NCI-H2081 (cell line): ENCODE measurements at regions not wholly inside any gene's neighbourhood (a gene's known extent, or its start where the extent isn't known, plus 50 kb on each side); places are given as distances from the start of the nearest gene placed in this dataset.

Experiments
- DNase-seq, 2 experiments: peaks; one replicate each; lab custom pipeline; 2025; lab: John Stamatoyannopoulos, UW

DNA sequence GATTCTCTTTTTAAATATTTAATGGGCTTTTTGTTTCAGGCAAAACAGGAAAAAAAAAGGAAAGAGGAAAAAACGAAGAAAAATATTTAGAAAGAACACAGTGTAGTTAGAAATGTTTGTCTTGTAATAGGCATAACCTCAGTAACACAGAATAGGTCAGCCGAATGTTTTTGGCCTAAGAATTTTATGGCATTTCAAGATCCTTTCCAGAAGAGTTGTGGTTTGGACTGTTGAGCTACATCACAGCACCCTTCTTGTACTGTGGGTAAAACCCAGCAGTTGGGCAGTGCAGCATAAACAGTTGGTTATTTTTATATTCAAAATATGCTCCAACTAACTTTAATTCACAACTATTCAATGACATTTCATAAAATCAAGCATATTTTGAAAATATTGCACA lies 474.4 kb upstream of the AGTR1 start:
- no peak for DNase-seq

DNA sequence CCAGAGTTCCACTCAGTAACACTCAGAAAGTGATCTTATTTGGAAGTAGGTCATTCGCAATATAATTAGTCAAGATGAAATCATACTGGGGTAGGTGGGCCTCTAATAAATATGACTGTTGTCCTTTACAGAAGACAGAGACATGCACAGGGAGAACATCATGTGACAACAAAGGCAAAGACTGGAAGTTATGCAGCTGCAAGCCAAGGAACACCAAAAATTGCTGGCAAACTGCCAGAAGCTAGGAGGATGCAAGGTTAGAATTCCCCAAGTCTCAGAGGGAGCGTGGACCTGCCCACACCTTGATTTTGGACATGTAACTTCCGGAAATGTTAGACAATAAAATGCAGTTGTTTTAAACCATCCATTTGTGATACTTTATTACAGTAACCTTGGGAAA lies 471.5 kb upstream of the AGTR1 start:
- no peak for DNase-seq

DNA sequence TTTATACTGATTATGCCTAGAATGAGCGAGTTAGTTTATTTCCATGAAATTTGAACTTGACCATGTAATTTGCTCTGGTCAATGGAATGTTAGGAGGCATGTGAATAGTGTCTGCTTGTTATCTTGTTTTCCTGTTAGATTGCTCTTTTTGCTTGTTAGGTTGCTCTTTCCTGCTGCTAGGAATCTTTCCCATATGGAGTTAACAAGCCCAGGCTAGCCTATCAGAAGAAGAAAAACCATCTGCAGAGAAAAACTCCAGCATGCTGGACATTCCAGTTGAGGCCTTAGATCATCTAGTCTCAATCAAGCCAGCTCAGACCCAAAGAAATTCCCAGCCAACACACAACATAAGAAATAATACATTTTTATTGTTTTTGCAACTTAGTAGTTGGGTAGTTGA lies 470.2 kb upstream of the AGTR1 start:
- DNase-seq: no peak

DNA sequence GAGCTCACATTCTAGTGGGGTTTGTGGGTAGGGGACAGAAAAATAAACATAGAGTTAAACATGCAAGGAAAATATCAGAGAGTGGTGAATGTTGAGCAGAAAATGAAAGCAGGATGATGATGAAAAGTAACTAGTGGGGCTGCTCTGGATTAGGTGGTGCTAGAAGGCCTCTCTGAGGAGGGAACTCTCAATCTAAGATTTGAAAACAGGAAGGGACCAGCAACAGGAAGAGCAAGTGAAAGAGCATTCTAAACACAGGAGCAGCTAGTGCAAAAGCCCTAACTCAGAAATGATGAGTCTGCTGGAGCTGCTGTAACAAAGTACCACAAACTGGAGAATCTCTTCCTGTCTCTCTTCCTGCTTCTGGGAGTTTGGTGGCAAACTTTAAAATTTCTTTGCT lies 468.6 kb upstream of the AGTR1 start:
- DNase-seq: no peak

DNA sequence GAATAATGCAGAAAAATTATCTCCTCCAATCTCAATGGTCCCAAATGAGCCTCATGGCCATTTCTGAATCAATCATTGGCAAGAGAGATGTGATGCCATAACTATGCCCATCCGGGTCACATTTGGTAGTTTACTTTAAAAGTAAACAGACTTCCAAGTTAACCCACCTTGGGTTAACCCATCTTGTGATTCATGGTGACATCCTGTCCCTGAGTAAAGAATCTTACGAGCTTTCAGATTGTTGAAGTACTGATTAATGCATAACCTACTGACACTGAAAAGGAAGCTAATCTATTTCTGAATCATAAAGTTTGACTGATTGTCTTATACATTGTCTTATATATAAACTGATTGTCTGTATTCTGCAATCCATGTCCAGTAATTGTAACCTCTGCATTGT lies 467.2 kb upstream of the AGTR1 start:
- DNase-seq: no peak

DNA sequence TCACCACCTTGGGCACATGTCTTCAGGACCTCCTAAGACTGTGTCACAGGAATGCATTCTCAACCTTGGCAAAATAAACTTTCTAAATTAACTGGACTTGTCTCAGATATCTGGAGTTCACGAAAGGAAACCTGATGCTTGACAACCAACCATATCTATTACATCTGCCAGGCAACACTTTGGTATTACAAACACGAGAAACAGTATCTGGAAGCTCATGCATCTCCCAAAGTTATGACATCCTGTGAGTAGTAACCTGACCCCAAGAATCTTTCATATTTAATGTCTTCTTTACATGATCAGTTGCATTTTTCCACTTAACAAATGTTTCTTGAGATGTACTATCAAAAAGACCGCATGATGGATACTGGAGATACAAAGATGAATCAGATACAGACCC lies 465.3 kb upstream of the AGTR1 start:
- no peak for DNase-seq

DNA sequence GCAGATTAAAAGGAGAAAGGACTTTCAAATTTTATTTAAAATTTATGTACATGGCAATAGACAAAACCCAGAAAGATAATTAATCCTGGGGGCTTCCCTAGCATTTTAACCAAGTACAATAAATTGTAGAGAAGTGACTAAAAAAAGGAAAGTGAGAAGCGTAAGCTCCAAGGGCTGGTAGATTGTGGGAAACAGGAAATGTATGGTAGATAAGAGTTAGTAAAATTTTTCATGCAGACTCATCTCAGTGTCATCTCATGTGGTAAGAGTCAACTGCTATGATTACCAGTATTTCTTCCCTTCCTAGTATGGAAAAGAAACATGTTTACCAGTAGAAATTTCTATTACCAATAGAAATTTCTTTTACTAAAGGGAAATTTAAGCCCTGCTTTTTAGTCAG lies 464.3 kb upstream of the AGTR1 start:
- DNase-seq: no peak

DNA sequence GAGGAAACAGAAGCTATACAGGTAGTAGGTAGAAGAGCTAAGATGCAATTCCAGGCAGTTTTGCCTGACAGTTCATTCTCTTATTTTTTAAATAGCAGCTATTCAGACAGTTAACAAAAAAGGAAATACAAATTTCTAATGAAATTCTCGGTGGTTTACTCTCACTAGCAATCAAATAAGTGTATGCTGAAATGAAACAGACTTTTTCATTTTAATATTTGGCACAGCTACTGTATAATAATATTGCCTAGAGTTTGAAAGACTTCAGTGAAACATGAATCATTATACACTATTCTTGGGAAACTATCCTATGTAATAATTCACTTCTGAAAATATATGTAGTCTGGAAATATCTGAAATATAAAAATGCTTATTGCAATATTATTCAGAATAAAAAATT lies 463.2 kb upstream of the AGTR1 start:
- DNase-seq: no peak

DNA sequence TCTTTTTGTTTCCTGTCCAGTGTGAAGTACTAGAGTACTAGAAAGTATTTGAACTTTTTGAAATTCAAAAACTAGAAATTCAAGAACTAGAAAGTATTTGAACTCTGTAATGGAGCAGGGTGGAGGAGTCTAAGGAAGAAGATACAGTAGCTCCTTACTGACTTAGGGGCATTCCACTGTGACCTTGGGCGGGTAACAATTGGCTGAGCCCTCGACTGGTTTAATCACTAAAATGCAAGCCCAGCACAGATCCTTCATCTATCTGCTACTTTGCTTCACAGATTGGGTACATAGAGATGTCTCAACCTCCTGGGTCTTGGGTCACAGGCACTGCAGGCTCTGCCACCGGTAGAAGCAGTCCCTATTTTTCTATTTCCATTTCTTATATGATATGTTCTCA lies 462.1 kb upstream of the AGTR1 start:
- no peak for DNase-seq

DNA sequence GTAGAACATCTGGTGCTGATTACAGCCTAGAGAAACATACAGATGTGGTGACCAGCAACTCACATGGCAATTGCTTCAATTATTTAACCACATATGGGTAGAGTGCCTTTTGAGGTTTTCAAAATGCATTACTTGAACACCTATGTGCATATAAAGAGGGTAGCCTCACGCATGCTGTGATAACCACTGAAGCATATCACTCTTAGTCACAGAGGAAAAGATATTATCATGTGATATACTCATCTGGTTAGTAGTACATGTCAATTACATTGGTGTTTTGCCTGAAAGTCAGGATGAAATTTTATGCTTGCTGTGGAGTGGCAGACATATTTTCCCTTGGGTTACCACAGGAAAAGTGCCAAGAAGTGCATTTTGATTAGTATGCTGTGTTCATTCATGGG lies 459.3 kb upstream of the AGTR1 start:
- DNase-seq: no peak

DNA sequence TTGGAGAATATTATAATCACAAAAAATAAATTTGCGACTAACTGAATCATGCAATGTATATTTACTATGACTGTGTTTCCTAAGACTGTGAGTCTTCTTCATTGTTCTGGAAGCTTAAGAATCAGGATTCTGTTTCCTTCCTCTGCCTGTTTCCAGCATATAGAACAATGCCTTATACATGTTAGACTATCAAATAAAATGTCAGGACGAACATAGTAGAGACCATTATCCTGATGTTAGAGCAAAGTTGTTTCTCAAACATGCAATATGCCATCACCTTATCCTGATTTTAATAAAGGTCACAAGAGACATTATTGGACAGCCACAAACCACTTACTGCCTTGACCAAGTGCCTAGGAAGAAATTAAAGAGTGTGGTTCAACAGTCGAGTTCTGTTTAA lies 457.4 kb upstream of the AGTR1 start:
- DNase-seq: no peak

DNA sequence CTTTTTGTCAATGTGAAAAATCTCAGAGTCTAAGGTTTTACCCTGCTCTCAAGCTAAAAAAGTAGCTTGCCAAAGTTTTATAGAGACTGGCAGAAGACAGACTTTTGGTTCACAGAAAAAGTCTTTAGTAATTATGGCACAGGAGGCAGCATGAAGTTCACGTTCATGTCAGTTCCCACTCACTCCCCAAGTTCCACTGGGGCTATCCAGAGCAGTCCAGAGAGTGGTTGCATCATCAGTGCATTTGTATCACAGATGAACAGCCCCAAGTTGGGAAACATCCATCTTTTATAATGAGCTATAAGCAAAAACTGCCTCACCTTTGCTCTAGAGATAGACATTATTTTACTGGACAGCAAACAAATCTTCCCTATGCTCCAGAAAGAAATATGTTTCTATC lies 454.1 kb upstream of the AGTR1 start:
- DNase-seq: no peak

DNA sequence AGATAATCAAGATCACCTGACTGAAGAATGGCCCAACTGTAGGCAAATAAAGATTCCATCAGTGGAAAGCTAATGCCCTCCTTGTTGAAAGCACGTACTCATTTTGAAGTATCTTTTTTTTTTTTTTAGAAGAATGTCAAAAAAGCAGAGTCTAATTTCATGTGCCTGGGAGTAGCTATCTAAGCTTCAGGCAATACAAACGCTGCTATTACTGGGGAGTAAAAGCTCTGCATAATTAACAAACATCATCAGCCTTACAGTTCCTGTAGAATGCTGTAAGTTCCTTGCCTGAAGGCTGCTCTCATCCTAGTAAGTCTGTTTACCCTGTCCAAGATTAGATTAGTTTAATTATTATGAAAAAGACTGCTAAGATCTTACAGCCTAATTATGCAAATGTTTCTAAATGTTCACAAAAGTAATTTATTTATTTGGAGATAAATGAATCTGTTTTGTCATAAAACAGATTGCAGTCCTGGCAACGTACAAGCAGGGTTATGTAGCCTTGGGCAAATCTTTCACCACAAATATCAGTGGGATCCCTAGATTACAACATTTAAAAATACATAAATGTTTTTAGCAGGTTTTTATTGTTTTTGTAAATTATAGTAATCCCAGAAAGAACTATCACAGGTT lies 451.3 kb upstream of the AGTR1 start:
- DNase-seq: peak in 1 of 2 experiments; percentile 24

DNA sequence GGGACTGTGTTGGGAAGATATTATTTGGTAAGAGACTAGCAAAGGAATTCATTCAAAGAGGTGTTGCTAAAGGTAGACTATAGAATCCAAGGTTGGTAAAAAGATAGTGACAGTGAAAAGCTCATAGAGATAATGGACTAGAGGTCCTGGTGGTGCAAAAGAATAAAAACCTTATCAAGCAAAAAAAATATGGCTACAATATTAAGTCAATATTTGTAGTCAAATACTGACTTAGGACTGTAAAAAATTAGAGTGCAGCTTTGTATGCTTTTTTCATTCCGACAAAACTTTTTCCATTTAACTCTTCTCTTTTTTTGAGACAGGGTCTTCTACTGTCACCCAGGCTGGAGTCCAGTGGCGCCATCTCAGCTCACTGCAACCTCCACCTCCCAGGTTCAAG lies 444.0 kb upstream of the AGTR1 start:
- DNase-seq: no peak

DNA sequence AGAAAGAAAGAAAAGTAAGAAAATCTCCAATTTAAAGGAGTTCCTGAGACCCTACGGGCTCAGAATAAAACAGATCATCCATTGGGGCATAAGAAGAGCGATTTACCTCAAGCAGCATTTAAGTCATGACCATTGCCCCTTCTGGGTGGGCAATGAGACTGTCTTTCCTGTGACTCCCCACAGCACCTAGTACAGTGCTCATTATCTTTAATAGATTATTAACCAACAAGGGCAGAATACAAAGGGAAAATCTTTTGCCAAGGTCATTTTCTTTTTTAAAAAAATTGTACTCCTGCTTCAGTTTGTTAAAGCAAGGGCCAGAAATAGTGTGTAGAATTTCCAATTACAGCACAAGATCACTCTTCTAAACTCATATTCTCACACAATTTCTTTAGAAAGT lies 443.3 kb upstream of the AGTR1 start:
- DNase-seq: no peak

DNA sequence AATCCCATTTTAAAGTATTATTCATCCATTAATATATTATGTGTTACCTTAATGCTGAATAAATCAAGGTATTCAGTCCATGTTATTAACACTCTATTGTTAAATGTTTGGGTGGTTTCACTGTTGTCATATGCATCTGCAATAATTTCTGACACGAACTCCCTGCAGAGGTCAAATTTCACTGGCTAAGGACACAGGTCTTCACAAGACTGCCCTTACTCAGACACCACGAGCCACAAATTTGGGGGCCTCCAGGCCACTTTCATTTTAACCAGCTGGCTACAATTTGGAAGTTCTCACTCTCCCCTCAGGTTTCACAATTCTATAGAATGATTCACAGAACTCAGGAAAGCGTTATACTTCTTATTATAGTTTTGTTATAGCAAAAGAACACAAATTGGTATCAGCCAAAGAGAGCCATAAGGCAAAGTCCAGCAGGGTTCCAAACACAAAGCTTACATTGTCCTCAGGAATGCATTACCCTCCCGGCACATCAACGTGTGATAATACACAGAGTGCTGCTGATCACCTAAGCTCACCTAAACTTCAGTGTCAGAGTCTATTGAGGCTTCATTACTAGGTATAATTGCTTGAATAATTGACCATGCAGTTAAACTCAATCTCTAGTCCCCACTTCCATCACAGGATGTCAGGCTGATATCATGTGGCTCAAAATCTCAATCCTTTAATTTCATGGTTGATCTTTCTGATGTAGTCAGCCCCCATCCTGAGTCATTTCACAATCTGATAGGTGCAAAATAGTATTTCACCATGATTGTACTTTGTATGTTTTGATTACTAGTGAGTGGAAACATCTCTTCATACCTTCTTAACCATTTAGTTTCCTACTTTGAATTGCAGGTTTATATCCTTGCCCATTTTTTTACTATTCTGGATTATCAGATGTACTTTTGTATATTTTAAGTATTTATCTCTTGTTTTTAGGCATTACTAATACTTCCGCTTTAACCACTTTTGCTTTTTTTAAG lies 441.4 kb upstream of the AGTR1 start:
- DNase-seq: no peak

DNA sequence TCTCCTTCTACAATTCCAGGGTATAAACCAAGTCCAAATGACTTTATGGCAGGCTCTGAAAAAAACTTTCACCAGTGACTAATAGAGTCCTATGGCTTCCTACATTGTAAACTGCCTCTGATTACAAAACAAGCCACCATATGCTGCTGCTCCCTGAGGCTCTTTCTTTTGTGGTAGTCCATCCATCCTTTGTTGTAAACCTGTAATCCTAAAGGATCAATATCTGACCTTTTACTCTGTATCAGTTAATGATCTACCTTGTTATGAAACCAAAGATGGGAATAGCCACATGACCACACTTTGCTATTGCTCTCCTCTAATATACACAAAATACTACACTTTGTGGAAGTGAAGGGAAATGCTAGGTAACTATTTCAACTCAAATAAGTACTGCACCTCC lies 434.7 kb upstream of the AGTR1 start:
- no peak for DNase-seq

DNA sequence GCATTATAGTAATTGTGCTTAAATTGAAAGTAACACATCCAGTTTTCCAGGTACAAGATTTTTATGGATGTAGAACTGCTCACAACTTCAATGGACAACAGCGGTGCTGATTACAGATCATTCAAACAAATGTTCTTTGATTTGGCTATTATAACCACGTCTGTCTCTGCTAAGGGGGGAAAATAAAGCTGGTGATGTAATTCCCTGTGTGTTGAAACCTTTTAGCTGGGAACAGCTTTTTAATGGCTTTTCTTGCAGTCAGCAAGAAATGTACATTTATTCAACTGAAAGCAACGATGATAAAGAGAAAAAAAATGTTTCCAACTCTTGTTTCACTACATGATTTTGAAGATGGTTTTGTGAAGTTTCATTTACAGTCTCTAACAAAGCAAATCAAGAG lies 431.9 kb upstream of the AGTR1 start:
- DNase-seq: no peak

DNA sequence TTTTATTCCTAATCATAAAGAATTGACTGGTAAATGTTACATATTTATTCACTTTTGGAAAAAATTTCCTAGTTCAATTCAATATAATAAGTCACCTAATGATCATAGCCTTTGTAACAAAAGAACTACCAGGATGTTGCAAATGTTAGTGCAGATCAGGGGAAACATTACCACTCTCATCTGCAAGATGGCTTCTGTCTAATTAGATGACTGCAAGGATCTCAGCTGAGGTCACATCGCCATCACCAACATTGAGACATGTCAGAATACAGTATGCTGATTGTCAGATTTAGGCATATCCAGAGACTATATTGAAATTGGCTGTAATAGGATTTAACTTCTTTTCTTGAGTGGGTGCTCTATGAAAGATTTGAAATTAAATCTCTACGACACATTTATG lies 431.4 kb upstream of the AGTR1 start:
- no peak for DNase-seq

DNA sequence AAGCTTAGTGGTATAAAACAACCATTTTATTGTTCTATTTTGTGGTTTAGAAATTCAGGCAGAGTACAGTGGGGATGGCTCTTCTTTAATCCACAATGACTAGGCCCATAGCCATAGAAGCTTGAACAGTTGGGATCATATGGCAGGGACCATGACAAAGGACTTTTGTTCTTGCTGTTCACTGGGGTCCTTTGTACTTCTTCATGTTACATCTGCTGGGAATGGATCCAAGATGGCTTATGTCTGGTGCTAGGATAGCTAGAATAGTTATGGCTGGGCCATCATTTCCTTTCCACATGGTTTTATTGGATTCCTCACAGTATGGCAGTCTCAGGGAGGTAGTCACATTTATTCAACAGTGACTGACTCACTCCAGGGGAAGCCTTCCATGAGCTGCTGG lies 427.9 kb upstream of the AGTR1 start:
- DNase-seq: no peak

DNA sequence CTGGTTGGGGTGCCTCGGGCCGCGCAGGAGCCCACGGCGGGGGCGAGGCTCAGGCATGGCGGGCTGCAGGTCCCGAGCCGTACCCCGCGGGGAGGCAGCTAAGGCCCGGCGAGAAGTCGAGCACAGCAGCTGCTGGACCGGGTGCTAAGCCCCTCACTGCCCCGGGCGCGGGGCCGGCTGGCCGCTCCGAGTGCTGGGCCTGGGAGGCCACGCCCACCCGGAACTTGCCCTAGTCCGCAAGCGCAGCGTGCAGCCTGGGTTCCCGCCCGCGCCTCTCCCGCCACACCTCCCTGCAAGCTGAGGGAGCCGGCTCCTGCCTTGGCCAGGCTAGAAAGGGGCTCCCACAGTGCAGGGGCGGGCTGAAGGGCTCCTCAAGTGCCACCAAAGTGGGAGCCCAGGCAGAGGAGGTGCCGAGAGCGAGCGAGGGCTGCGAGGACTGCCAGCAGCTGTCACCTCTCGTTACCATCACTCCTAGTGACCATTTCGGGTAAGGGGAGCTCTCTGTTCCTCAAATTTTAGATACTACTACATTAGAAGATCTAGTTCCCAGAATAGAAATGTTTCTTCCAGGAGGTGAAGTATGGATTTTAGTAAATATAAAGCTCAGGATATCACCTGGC lies 417.0 kb upstream of the AGTR1 start:
- DNase-seq: no peak

DNA sequence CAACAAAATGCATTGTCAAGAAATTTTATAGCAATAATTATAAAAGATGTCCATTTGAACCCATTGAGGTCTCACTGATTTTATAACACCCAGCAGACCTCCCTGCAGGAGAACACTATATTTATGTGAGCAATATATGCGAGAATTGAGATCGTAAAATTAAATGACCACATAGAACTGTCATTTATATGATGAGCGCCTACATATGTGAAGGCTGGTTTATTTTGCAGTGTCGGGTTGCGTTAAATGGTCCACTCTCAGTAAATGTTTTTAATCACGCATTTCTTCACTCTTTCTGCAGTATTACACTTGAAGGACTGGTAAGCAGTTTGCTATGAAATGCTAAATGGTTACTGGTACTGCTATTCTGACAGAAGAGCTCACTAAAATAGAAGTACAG lies 408.5 kb upstream of the AGTR1 start:
- peak; percentile 75 to 95 for DNase-seq

DNA sequence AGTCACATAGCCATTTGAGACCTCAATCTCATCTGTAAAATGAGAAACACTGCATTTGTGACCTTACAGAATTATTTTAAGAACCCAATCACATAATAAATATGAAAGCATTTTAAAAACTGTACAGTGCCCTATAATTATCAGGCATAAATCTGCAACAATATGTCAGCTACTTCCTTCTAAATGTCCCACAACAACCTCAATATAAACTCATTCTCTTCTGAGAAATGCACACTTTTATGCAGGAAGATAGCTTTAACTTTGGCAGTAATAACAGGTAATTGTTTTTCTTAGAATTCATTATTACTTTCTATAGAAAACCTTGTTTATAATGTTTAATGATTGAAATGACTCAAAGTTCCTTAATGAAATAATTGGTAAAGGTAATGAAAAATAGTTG lies 400.7 kb upstream of the AGTR1 start:
- no peak for DNase-seq
